ENCODE measurements at regions not wholly inside any gene's neighbourhood (a gene's known extent, or its start where the extent isn't known, plus 50 kb on each side); places are given as distances from the start of the nearest gene placed in this dataset.

- TF ChIP-seq CTCF (IDR thresholded peaks at IDR 0.05) (no peak), POLR2A (IDR thresholded peaks at IDR 0.05) (no peak)
Observed at GRCh38 chr2:198641161-198641560, 816.6 kb downstream of the SATB2 start.
